ENCODE measurements at regions not wholly inside any gene's neighbourhood (a gene's known extent, or its start where the extent isn't known, plus 50 kb on each side); places are given as distances from the start of the nearest gene placed in this dataset.
"Not testable (repeated sequence)": the region's sequence is repeated elsewhere in the genome, so short reads cannot be mapped to it uniquely, and the experiment has no call there.

DNA sequence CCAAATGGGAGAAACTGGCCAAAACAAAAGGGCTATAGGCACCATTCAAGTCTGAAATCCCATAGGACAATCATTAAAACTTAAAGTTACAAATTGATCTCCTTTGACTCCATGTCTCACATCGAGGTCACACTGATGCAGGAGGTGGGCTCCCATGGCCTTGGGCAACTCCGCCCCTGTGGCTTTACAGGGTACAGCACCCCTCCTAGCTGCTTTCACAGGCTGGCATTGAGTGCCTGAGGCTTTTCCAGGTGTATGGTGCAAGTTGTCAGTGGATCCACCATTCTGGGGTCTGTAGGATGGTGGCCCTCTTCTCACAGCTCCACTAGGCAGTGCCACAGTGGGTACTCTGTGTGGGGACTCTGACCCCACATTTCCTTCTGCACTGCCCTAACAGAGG, 662.1 kb downstream of the XPNPEP1 start:
- DNase-seq: no peak

DNA sequence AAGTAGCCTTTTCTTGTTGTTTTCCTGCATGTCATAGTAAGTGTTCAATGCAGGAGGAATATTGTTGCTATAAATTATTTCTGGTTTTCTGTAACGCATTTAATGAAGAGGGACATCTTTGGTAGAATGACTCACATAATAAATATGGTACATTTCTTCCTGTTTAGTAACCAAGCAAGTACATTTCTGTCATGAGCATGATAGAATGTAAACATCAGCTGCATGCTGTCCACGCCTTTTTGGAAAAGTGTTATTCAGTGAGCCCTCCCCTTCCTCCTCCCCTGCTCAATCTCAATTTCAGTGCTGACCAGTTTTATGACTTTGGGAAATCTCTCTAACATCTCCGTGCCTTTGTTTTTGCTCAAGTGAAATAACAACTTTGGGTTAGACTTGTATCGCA, 664.0 kb downstream of the XPNPEP1 start:
- DNase-seq: no peak

DNA sequence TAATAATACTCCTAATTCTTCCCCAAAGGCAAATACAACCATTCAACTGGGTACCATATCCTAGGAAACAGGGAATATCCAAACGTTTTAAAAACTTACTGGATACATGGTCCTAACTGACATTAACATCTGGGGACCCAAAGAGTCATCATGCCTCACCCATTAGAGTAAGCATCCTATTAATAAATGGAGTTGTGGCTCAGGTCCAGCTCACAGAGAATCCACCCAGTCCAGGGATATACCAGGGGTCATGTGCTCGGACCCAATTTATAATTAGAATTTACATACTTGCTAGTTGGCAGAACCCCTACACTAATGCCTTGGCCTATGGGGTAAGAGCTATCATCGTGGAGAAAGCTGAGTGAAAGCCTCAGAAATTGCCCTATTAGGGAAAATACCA, 670.0 kb downstream of the XPNPEP1 start:
- no peak for DNase-seq

DNA sequence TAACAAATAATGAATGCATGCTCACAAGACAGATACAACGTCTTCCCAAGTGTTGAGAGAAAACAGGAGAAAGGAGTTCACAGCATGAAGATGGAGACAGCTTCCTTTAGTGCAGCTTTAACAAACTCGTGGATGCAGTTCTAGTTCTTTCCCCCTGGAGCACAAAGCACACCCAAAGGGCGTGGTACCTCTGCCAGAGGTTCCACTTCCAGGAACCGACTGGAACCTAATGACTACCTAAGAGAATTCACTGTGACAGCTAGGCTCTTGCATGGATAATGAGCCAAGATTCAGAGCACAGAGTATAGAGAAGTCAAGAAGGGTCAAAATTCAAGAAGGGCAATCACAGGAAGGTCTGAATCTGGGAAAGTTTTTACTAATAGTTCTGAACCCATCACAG, 673.2 kb downstream of the XPNPEP1 start:
- no peak for DNase-seq

DNA sequence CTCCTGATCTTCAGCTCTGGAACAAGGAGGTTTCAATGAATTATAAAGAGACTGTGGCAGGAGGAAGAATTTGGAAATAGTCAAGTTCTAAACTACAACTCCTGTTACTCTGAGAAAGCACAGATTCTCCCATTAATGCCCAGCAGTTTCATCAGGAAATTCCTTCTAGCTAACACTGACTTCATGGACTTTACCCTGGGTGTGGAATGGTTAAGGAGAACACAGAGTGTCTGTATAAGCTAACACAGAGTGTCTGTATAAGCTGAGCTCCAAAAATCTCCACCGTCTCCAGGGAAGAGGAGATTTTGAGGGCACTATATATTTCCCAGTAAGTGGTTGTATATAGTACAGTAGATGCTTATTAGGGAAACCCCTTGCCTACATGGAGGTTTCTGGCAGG, 675.5 kb downstream of the XPNPEP1 start:
- no peak for DNase-seq

DNA sequence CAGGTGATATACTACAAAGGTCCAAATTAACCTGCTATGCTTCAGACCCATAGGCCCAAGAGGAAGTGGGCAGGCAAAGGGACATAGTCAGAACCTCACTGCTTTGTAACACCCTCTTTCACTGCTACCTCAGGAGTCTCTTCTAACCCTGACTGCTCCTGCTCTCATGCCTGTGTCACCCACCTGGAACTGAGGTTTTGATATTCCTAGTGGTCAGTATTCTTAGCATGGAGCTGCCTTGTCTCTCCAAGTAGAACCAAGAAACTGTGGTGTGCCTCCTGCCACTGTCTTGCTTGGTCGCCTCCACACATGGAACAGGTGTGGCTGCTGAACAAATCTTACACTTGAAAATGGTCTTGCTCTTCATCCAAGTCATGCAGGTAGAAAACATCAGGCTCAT, 677.5 kb downstream of the XPNPEP1 start:
- no peak for DNase-seq

DNA sequence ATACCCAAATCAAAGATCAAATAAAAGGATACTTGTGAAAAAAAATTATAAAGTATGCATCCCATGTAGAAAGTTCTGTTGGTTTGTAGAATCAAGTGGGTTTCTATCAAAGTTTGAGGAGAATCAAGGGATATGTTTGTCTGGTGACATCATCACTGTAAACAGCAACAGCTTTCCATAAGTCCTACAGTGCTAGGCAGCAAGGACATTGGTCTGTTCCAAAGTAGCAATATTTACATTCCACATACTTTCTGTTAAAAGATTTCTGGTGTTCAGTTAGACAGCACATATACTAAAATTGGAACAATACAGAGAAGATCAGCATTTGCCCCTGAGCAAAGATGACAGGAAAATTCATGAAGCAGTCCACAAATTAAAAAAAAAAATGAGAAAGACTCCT, 683.9 kb downstream of the XPNPEP1 start:
- DNase-seq: no peak

DNA sequence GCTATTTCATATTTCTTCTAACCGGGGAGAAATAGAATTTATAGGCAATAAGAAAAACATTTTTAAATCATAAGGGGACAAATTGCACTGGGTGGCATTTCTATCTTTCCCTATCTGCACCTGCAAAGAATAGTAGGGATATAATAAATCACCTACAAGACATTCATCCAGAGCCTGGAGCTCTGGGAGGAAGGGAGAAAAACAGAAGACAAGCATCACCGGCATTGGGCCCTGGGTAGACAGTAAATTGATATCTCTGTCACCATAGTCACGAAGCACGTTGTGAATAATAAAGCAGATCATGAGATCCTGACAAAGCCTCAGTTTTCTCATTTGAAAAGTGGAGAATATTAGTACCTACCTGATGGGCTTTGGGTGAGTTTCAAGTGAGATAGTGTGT, 685.6 kb downstream of the XPNPEP1 start:
- DNase-seq: no peak

DNA sequence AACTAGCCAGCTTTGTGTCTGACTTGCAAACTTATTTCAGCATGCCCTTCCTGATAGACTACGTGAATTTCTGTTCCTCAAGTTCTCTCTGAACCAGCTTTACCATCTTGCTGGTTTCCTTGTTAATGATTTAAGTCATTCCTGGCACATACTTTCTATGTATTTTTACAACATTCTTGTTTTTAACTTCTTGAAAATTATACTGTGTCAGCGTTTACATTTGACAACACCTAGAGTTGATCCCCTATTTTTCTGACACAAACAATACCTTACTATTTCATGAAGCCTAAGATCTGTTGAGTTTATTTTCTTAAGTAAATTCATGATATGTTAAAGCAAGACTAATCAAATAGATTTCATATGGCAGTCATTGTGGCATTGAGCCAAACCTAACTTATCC, 686.3 kb downstream of the XPNPEP1 start:
- DNase-seq: no peak

DNA sequence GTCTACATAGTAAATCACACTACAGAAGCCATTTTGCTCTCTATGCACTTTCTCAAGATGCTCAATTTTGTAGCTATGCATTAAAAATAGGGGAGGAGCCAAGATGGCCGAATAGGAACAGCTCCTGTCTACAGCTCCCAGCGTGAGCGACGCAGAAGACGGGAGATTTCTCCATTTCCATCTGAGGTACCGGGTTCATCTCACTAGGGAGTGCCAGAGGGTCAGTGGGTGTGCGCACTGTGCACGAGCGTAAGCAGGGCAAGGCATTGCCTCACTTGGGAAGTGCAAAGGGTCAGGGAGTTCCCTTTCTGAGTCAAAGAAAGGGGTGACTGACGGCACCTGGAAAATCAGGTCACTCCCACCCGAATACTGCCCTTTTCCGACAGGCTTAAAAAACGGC, 699.8 kb downstream of the XPNPEP1 start:
- DNase-seq: not testable (repeated sequence)

DNA sequence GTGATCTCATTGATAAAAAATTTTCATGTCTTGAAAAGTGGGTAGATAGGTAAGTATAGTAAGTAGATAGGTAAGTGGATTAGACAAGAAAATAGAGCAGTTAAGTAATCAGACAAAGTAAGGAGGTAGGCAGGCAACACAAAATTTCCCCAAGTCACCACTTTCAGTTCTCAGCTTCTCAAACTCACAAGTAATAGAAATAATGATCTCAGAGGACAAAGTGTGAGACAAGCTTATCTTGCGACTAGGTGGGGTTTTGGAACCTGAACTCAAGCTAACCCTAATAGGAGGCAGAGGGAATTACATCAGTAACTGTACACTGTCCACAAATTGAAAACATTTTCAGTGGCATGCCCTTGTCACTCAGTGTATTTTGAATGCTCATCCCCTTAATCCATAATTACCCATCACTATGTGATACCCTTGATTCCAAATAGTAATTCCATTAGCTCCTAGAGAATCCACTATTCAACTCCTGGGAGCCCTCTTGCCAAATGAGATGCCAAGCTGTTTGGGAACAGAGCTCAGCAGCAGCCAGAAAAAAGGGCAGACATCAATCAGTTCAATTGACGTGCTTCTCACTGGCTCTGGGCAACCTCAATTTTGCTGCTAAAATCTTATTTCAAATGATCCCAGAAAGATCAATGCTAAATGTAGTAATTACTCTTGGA, 703.2 kb downstream of the XPNPEP1 start:
- no peak for DNase-seq

DNA sequence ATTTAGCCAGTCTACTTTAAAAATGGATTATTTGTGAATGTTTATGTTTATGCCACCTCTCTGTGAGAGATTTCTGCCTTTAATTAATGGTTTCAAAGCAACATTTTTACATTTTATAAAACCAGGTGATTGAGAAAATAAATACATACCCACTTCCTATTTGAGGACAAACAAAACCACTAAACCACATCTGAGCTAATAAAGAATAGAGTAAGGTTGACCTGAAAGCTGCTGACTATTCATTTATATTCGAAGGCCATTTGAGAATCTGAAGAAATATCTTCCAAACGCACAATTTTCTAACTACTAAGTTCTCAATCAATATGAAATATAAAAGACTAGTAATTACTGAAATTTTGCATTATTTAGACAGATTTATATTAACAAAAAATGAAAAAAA, 705.1 kb downstream of the XPNPEP1 start:
- no peak for DNase-seq

DNA sequence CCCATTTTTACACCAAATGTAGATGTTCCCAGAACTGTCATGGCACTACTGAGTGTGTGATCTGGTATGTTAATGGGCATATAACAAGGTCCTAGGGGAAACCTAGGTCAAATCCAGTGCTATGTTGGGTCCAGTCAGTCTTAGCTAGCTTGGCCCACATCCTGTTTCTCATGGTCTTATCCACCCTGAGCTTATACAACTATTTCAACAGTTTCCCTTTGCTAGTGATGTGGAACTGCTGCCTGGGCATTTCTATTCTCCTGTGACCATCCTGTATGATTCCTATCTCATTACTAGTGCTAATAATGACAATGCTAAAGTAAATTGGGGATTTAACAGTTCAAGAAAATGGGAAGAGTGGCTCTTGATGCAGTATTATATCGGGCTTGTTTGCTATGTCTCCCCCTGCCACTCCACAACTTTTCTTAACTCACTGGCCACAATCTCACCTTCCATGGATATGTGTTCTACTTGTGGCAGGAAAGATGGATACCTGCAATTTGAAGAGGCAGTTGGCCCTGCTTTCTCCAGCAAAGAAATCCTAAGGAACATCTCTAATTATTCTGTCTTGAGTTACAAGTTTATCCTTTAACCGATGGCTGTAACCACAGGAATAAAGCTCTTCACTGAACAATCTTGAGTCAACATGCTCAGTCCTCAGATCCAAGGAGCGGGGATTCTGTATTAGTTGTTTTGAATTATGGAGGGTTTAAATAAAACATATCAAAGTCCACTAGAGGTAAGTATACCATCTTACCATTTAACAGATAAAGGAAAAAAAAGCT, 707.8 kb downstream of the XPNPEP1 start:
- no peak for DNase-seq

DNA sequence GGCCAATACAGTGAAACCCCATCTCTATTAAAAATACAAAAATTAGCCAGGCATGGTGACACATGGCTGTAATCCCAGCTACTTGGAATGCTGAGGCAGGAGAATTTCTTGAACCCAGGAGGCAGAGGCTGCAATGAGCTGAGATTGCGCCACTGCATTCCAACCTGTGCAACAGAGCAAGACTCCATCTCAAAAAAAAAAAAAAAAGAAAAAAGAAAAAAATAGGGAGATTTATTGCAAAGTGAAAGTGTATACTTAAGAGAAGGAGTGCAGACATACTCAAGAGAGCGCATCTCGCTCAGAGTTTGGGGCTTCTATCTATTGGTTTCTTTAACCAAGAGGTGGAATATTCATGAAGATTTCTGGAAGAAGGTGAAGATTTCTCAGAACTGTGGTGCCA, 708.4 kb downstream of the XPNPEP1 start:
- DNase-seq: not testable (repeated sequence)

DNA sequence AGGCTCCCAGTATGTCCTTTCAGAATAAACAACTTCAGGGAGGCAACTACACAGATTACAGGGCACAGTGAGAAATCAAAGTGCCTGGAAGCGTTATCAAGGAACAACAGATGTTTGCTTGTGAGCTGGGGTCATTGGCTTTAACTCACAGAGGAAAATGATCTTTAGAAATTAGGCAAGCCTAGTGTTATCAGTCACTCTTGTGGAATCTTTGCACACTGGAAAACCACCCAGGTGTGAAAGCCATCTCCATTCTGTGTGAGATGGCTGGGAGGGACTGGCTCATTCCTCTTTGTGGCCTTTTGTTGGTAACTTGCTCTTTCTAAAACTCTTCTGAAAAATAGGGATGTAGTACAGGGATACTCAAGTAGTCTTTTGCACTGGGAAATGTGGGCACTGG, 716.0 kb downstream of the XPNPEP1 start:
- DNase-seq: no peak

DNA sequence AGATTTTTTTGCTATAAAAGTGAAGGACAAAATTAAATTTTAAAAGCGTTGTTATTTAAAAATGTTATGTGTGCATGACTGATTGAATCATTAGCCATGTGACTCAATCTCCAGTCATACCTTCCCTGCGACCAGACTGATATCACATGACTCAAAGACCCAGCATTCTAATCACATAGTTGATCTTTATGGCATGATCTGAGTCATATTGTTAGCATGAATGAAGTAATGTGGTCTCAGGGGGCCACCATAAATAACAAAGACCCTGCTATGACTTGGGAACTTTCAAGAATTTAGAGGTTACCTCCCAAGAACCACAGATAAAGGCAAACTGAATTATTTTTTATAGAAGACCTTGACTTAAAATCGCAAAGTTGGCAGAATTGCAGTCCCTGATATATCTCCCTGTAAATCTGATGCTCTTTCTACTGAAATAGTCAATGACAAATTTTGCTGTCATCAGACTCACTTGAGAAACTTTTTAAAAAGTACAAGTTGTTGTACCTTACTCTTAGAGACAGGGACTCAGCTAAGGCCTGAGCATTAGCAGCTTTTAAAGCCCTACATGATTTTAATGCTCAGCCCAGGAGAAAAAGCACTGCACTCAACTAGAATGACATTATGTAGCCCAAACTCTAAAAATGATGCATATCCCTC, 717.3 kb downstream of the XPNPEP1 start:
- DNase-seq: no peak

DNA sequence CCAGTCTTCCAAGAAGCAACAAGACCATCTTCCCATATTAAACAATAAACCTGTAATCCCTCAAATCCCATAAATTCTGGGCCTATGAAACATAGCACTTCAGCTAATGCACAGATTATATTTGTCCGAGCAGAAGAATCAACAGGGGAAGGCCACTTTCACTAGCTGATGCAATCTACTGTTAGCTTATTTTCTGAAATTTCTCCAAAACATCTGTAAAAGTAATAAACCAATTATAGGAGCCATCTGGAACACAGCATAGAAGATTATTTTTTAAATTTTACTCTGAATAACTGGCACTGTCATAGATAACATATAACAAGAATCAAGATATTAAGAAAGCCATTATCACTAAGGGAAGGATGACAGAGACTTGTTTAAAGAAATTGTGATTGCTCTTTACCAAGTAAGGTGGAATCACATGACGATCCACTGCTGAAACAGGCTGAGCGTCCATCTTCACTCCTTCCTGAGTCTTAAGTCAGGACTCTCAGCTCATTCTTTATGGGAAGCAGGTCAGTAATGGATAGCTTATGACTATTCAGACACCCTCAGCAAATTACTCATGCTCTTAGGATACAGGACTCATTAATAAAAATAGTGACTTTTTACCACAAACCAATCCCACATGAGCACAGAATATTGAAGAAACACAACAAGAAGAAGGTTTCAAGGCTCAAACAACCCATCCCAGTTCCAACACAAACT, 719.5 kb downstream of the XPNPEP1 start:
- no peak for DNase-seq

DNA sequence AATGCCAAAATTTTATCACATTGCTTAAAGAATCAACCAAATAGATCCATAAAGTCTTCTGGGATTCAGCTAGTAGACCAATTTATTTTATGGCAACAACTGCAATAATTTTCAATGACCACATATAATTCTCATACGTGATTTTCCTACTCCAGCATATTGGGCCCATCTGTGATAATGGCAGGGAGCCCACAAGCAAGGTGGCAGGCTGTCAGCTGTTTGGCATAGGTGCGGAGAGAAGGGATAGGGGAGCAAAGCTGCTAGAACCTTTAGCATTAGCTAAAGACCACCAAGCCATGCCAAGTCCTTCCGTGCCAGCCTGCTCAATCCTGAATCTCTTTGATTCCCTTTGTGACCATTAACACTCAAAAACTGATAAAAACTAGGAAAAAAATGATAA, 721.2 kb downstream of the XPNPEP1 start:
- no peak for DNase-seq

DNA sequence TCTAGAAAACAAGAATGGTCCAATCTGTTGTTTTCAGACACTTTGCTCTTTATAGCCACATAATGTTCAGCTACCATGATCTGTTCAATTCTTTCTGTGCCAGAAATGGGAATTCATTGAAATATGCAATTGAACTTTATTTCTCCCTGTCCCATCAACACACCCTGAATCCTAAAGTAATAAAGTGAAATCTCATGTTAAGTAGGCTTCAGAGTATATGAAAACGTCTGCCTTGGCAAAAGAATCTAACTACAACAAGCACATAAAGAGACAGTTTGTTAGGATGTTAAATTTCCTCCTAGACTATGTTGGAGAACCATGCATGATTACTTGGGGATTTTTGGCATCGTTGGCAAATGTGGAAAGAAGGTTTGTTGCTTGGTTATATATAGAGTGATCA, 722.7 kb downstream of the XPNPEP1 start:
- no peak for DNase-seq

DNA sequence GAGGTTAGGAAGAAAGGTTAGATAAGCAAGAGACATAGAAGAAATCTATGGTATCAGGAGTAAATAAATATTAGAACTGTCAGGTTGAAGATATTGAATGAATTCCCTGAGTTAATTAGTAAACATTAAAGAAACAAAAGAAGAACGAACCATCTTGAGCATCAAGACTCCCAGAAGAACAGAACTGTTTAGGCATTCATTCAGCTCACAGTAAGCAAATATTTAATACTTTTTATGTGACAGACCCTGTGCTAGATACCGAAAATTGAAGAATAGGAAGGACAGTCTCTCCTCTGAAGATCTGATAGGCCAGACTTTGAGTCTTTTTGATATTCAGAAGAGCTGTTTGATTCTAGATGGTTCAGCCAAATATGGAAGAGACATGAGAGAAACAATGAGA, 731.5 kb downstream of the XPNPEP1 start:
- DNase-seq: no peak

DNA sequence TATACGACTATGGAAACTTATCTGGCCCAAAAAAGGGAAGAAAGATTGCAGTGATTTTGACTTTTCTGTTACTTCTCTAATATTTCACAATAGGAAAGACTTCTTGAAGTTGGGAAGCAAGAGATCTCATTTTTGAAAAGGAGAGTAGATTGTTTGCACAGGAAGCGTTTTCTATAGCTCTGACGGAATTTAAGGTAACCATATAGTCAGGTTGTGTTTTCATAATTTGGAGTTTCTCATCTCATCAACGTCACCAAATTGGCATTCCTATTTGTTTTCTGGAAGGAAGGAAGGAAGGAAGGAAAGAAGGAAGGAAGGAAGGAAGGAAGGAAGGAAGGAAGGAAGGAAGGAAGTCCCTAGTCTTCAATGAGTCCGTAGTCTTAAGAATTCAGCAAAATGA, 732.0 kb downstream of the XPNPEP1 start:
- no peak for DNase-seq

DNA sequence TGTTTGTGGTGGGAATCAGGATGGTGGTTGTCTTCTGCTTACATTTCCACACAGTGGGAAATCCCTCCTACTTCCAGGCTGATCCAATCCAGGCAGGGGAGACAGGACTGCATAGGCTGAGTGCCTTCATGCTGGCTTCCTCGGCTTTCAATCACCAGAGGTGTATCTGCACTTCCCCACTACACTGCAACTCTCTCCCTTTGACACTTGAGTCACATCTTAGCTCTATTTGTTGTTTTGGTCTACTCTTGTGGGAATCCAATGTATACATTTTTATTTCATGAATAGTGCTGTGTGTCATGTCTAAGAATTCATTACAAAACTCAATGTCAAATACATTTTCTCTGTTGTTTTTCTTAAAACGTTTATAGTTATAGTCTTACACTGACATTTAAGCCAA, 735.6 kb downstream of the XPNPEP1 start:
- no peak for DNase-seq

DNA sequence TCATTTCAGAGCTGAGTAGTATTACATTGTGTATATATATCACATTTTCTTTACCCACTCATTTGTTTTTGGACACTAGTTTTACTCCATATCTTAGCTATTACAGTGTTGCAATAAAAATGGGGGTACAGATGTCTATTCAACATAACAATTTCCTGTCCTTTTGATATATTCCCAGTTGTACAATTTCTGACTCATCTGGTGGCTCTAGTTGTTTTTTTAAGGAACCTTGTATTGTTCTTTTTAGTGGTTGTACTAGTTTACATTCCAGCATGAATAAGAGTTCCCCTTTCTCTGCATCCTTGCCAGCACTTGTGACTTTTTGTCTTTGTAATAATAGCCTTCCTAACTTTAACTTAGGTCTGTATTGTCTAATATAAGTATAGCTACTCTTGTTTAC, 739.9 kb downstream of the XPNPEP1 start:
- DNase-seq: no peak

DNA sequence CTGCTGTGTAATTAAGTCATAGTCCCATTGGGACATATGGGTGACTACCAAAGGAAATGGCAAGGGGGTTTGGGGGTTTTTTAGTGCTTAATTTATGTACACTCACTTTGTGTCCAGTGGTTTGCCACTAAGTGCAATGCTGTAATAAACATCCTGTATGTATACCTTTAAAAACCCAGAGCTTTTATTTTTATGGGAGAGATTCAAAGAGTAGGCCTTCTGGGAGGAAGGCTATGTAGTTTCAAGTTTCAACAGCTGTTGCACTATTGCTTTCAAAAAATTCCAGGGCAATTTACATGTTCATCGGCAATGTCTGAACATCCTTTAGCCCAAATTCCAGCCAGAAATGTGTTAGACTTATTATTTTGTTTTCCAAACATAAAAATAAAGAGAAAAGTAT, 744.7 kb downstream of the XPNPEP1 start:
- no peak for DNase-seq

Data from NCI-H1930 (cell line).